GM10266 (cell line): ENCODE measurements at regions not wholly inside any gene's neighbourhood (a gene's known extent, or its start where the extent isn't known, plus 50 kb on each side); places are given as distances from the start of the nearest gene placed in this dataset.

Experiments used
- DNase-seq: peaks from one replicate; pipeline ENCODE4 v3.0.0; 2012; ENCODE audit errors: extremely low spot score
- TF ChIP-seq, protein P1 (sequence below): IDR thresholded peaks from 2 replicates; pipeline ENCODE4 v1.5.1; 2012; ENCODE audit warnings: mild to moderate bottlenecking, low read depth; ENCODE audit not compliant: control insufficient read depth, insufficient read depth; ENCODE audit errors: missing control alignments

DNA sequence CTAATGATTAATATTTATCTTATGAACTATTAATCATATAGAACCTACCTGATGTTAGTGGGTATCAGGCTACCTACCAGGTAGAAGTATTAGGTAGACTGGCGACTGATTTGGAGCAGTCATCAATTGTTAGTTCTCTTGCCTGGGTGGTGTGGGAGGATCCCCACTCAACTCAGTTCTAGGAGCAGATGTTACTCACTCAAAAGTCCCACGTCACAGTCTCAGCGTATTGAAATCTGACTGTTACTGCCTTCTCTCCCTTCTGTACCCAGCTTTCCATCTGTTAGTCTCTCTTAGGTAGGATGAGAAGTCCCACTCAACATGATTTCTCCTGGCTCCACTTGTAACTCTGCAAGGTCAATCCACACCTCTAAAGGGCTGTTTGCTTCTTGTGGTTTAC lies 102.7 kb downstream of the OLFM4 start:
- TF ChIP-seq, protein P1, sequence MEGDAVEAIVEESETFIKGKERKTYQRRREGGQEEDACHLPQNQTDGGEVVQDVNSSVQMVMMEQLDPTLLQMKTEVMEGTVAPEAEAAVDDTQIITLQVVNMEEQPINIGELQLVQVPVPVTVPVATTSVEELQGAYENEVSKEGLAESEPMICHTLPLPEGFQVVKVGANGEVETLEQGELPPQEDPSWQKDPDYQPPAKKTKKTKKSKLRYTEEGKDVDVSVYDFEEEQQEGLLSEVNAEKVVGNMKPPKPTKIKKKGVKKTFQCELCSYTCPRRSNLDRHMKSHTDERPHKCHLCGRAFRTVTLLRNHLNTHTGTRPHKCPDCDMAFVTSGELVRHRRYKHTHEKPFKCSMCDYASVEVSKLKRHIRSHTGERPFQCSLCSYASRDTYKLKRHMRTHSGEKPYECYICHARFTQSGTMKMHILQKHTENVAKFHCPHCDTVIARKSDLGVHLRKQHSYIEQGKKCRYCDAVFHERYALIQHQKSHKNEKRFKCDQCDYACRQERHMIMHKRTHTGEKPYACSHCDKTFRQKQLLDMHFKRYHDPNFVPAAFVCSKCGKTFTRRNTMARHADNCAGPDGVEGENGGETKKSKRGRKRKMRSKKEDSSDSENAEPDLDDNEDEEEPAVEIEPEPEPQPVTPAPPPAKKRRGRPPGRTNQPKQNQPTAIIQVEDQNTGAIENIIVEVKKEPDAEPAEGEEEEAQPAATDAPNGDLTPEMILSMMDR, result no peak
- no peak for DNase-seq

DNA sequence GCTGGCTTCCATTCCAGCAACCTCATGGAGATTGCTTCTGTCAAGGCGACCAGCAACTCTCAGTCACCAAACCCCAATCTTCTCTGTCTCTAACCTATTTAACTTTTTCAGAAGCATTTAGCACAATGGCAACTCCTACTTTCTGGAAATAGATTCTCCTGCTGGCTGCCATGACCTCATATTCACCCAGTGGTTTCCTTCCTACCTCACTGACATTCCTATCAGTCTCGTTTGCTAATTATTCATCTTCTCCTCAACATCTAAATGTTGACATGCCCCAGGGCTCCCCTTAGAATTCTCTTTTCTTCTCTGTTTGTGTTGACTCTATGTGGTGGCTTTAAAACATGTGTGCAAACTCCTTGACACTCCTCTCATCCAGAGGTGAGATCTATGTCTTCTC lies 106.7 kb downstream of the OLFM4 start:
- DNase-seq, result no peak
- TF ChIP-seq, protein P1, result no peak

DNA sequence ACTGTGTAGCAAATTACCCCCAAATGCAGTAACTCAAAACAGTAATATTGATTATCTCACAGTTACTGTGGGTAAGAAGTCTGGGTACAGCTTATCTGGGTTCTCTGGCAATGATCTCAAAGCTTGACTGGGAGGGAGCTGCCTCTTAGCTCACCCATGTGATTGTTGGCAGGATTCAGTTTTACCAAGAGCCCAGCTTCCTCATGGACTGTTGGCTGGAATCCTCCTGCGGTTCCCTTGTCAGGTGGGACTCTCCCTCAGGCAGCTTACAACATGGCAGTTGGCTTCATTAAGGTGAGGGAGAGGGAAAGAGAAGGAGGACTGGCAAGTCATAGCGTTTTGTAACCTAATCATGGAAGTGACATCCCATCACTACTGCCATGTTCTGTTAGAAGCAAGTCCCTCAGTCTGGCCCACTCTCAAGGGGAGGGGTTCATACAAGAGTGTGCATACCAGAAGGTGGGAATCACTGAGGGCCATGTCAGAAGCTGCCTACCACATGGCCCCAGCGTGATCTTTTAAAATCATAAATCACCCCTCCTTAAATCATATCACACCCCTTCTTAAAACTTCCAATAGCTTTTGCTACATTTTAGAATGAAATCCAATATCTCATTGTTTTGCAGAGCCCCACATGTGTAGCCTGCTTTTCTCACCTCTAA lies 108.1 kb downstream of the OLFM4 start:
- DNase-seq, result no peak
- TF ChIP-seq, protein P1, result no peak

DNA sequence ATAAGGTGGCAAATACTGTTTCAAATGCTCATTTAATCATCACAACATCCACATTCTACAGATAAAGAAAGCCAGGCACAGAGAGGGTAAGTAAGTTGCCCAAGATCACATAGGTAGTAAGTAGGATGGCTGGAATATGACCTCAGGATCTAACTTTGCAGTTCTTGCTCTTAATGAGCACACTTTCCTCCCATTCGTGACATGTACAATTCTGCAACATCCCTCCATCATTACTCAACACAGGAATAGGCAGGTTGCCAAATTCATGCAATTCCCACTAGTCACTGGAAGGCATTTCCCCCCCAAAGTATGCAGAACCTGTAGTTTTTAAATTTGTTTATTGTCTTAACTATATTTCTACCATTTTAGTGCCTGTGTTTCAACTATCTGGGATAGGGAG lies 109.2 kb downstream of the OLFM4 start:
- no peak for DNase-seq
- TF ChIP-seq, protein P1, result no peak

DNA sequence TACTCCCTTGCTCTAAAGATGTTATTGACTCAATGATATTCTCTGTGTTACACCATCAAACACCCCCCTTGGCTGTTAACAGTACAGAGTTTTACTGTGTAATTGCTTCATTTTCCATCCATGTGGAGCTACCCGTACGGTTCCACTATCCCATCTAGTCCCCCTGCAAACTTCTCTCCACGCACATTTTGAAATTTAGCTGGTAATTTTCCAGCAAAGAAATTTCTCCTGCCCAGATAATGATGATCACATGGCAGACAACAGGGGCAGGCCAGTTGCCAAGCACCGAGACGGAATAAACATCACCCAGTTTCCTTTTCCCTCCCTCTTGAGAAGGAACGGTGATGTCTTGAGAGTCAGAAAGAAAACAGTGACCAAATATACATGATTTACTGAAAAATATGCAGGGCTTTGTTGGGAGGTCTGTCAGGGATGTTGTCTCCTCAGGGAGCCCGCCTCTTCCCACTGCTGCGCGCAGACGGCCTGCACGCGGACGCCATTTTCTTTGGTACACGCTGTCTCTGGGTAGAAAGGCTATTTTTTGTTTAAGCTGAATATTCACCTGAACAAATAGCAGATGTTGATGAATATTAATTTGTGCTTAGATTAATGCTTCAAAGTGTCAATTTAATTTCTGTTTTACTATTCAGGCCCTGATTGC lies 109.9 kb downstream of the OLFM4 start:
- TF ChIP-seq, protein P1, result no peak
- DNase-seq, result no peak

DNA sequence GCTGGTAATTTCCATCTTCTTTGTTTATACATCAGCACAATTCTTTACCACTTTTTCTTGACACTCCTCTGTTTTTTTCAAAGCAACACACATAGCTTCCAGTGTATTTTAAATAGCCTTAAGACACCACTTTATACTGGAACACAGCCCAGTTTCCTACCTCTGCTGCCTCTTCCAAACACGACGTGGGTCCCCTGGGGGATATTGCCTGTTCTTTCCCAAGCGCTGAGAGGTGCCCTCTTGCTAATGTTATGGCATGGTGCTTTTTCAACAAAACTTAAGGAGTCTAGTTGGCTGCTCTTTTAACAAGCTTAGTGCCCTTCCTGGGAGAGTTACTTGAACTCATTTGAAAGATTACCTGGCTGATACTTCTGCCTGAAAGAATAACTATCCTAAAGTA lies 112.7 kb downstream of the OLFM4 start:
- DNase-seq, result no peak
- TF ChIP-seq, protein P1, result no peak

DNA sequence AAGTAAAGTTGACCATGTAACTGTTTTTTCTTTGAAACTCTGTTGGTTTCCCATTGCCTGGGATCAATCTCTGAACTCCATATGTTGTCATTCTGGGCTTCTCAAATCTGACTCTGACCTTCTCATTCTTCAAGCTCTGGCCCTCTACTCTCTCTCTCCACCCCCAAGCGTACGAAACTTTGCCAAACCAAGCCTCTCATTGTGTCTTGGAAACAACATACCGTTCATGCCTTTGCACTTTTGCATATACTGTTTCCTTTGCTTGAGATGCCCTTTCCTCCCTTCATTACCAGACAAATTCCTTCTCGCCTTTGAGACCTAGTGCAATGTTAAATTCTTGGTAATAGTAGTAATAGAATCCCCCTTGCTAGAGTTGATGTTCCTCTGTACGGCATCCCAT lies 113.7 kb downstream of the OLFM4 start:
- no peak for DNase-seq
- TF ChIP-seq, protein P1, result no peak
